Neuronal stem cell (in vitro differentiated cells): ENCODE measurements at regions not wholly inside any gene's neighbourhood (a gene's known extent, or its start where the extent isn't known, plus 50 kb on each side); places are given as distances from the start of the nearest gene placed in this dataset.
A peak's percentile ranks its signal among the peaks of the same experiment; 100 is the strongest.

Experiments used
- DNase-seq: peaks from one replicate; pipeline ENCODE4 v3.0.0-alpha.2; 2013; ENCODE audit warnings: low spot score
- H2AFZ ChIP-seq: one replicate; pipeline ENCODE4 v1.6.1; 2013; ENCODE audit warnings: mild to moderate bottlenecking, low read length, inconsistent platforms
- H2AK5ac ChIP-seq: 2 replicates; pipeline ENCODE4 v1.6.1; 2013; ENCODE audit warnings: low read depth, mild to moderate bottlenecking, inconsistent platforms, low read length, moderate library complexity, mixed read lengths
- H2BK120ac ChIP-seq: 2 replicates; pipeline ENCODE4 v1.6.1; 2013; ENCODE audit warnings: low read depth, mild to moderate bottlenecking, inconsistent platforms, low read length, moderate library complexity, mixed read lengths
- H2BK12ac ChIP-seq: one replicate; pipeline ENCODE4 v1.6.1; 2013; ENCODE audit warnings: low read length, inconsistent platforms
- H2BK15ac ChIP-seq: 2 replicates; pipeline ENCODE4 v1.6.1; 2013; ENCODE audit warnings: mild to moderate bottlenecking, low read length, inconsistent platforms, mixed read lengths
- H2BK5ac ChIP-seq: one replicate; pipeline ENCODE4 v1.6.1; 2013; ENCODE audit warnings: inconsistent platforms, mild to moderate bottlenecking, low read length, moderate library complexity
- H3K14ac ChIP-seq: one replicate; pipeline ENCODE4 v1.6.1; 2013; ENCODE audit warnings: low read length, inconsistent platforms
- H3K18ac ChIP-seq: 2 replicates; pipeline ENCODE4 v1.6.1; 2013; ENCODE audit warnings: low read length, inconsistent platforms
- H3K23ac ChIP-seq: 2 replicates; pipeline ENCODE4 v1.6.1; 2013; ENCODE audit warnings: low read depth, mild to moderate bottlenecking, mixed read lengths, low read length, inconsistent platforms; ENCODE audit not compliant: poor library complexity
- H3K27ac ChIP-seq: replicated peaks from 3 replicates; pipeline ENCODE4 v1.5.1; 2013; ENCODE audit warnings: low read length, inconsistent platforms
- H3K27me3 ChIP-seq, 3 experiments: 2 replicates each; pipeline ENCODE4 v1.6.1; 2013; ENCODE audit warnings: low read length in 3 of 3, mild to moderate bottlenecking in 2 of 3, inconsistent platforms in 1 of 3, low read depth in 1 of 3, mixed read lengths in 1 of 3, moderate library complexity in 1 of 3; ENCODE audit not compliant: control insufficient read depth in 3 of 3, insufficient read depth in 3 of 3
- H3K36me3 ChIP-seq, 2 donors: replicated peaks in 1 of 2; 2 replicates each; pipeline ENCODE4 v1.6.1; 2013; ENCODE audit warnings: low read length in 2 of 2; ENCODE audit not compliant: control insufficient read depth in 2 of 2, insufficient read depth in 2 of 2
- H3K4ac ChIP-seq: 2 replicates; pipeline ENCODE4 v1.6.1; 2013; ENCODE audit warnings: inconsistent platforms, mild to moderate bottlenecking, low read length, moderate library complexity
- H3K4me1 ChIP-seq, 2 donors: 1 replicate in 1 of 2; 2 replicates in 1 of 2; pipeline ENCODE4 v1.6.1; 2013; ENCODE audit warnings: low read length in 2 of 2, low read depth in 1 of 2; ENCODE audit not compliant: control insufficient read depth in 2 of 2, insufficient read depth in 1 of 2
- H3K4me2 ChIP-seq: one replicate; pipeline ENCODE4 v1.6.1; 2013; ENCODE audit warnings: mild to moderate bottlenecking, low read length, inconsistent platforms; ENCODE audit not compliant: insufficient read depth, poor library complexity, severe bottlenecking
- H3K4me3 ChIP-seq, 2 donors: 2 replicates each; pipeline ENCODE4 v1.5.1; 2013; ENCODE audit warnings: low read length in 2 of 2, mild to moderate bottlenecking in 2 of 2, inconsistent platforms in 1 of 2, moderate library complexity in 1 of 2
- H3K79me1 ChIP-seq: one replicate; pipeline ENCODE4 v1.6.1; 2013; ENCODE audit warnings: low read depth, mild to moderate bottlenecking, inconsistent platforms, low read length, moderate library complexity
- H3K9ac ChIP-seq: one replicate; pipeline ENCODE4 v1.6.1; 2013; ENCODE audit warnings: mild to moderate bottlenecking, low read depth, low read length, inconsistent platforms; ENCODE audit not compliant: poor library complexity
- H3K9me3 ChIP-seq, 2 donors: replicated peaks in 1 of 2; 2 replicates each; pipeline versions ENCODE3 to v1.6.1; 2013; ENCODE audit warnings: low read length in 2 of 2, mild to moderate bottlenecking in 2 of 2, inconsistent platforms in 1 of 2, low read depth in 1 of 2, mixed read lengths in 1 of 2, moderate library complexity in 1 of 2; ENCODE audit not compliant: control insufficient read depth in 2 of 2, insufficient read depth in 1 of 2
- H4K8ac ChIP-seq: one replicate; pipeline ENCODE4 v1.6.1; 2013; ENCODE audit warnings: low read depth, mild to moderate bottlenecking, inconsistent platforms, low read length, moderate library complexity
- H4K91ac ChIP-seq: one replicate; pipeline ENCODE4 v1.6.1; 2013; ENCODE audit warnings: low read length, low read depth, mild to moderate bottlenecking, inconsistent platforms; ENCODE audit not compliant: poor library complexity
- WGBS, 2 donors: extraction: QIAGEN DNeasy Blood & Tissue Kit; methylation state at CpG; one replicate each; pipeline ENCODE4 v1.1.7; 2013; ENCODE audit warnings: missing lambda C conversion rate in 2 of 2, mixed read lengths in 1 of 2; ENCODE audit not compliant: insufficient read length in 2 of 2, insufficient replicate concordance in 1 of 2; ENCODE audit errors: extremely low coverage in 2 of 2; 5-methylcytosine and 5-hydroxymethylcytosine counted together

DNA sequence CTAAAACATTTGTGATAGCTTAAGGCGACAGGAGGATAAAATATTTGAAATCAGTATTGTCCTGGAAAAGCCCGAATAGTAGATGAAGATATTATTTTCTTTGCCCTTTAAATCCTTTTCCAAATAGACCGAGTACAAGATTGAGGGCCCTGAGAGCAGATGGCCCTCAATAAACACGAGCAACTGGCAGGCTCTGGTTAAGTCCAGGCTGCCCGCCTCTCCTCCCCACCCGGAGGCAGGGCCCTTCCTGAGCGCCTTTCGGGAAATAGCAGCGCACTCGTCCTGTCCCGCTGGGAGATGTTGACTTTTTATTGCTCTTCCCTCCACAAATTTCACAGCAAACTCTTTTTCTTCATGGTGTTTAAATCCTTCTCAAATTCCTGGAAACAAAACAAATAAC, 50.8 kb upstream of the MAX start:
- H4K8ac ChIP-seq: no peak overlapping the region
- no peak overlapping the region for H2BK120ac ChIP-seq
- no peak overlapping the region for H2BK5ac ChIP-seq
- H3K9me3 ChIP-seq: no peaks in the 10 kb centered on the region
- H3K27ac ChIP-seq: no peak overlapping the region
- no peak overlapping the region for H3K4me2 ChIP-seq
- no peak overlapping the region for H3K23ac ChIP-seq
- H2BK15ac ChIP-seq: no peak overlapping the region
- H2BK12ac ChIP-seq: no peak overlapping the region
- no CpG with 5 or more reads among the region's 11 CpGs for WGBS, 2 donors
- H2AFZ ChIP-seq: no peak overlapping the region
- H4K91ac ChIP-seq: no peak overlapping the region
- no peaks in the 10 kb centered on the region for H3K27me3 ChIP-seq
- H3K4ac ChIP-seq: no peak overlapping the region
- no peak overlapping the region for H3K4me3 ChIP-seq
- no peak overlapping the region for H3K18ac ChIP-seq
- peaks cover 0 to 3% of the 10 kb centered on the region in 2 donors for H3K4me1 ChIP-seq
- H3K79me1 ChIP-seq: no peaks in the 10 kb centered on the region
- H3K9ac ChIP-seq: no peak overlapping the region
- H2AK5ac ChIP-seq: no peak overlapping the region
- DNase-seq: no peak
- H3K14ac ChIP-seq: no peak overlapping the region
- H3K36me3 ChIP-seq: no peaks in the 10 kb centered on the region

DNA sequence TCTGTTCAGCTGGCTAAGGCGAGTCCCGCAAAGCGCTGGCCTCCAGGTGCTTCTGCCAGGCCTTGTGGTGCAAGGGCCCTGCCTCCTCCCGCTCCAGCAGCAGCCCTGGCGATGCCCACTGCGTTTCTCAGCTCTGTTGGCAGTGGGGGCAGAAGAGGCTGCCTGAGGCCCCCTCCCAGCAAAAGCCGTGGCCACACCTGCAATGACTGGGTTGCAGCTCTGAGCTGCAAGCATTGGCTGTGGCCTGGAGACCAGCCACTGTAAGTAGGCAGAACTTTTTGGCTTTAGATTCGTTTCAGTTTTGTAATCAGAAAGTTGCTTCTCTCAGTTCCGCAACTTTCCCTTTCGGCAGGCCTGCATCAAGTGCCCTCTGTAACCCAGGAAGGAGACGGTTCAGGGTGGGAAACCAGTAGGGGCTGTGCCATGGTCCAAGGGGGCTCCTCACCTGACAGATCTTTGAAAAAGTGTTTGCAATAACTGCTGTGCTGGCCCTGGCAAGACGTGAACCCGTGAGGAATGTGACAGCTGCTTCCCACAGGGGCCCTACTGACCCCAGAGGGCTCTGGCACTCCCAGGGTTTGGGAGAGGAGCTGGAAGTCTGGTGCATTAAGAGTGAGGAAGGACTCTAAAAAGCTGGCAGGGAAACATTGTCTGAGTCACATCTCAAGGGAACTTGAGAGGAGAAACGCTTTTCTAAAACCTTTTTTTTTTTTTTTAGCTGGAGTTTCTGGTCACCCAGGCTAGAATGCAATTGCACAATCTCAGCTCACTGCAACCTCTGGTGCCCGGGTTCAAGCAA, 54.5 kb upstream of the MAX start:
- peak overlapping the region; percentile 65 for H3K18ac ChIP-seq
- H3K27me3 ChIP-seq: no peaks in the 10 kb centered on the region

DNA sequence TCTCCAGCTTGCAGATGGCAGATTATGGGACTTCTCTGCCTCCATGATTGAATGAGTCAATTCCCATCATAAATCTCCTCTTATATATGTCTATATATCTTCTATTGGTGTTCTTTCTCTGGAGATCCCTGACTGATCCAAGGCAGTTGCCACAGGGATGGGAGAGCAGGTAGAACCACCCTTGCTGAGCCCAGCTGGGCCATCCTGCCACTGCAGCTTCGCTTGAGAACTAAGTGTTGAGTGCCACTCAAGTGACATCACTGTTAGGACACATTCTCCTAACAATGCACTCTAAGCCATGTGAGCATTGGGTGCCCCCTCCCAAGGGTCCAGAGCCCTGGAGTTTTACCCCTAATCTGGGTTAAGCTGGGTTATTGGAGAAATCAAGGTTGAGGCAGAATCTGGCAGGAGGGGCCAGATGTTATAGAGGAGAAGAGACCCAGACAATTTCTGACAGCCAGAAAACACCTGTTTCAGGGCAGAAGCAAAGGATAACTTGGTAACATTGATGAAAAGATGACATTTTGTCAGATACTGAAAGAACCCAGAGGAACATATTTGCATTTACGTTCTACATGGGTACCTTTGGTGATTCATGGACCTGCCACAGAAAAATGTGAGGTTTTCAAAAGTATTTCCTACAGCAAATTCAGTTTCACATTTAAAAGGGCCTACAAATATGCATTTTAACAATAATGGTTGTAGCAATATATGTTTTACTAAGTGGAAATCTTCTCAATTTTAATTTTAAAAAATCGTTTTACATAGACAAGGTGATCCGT, 57.2 kb upstream of the MAX start:
- H3K23ac ChIP-seq: no peak overlapping the region
- H3K4me2 ChIP-seq: no peak overlapping the region
- no peaks in the 10 kb centered on the region for H3K27me3 ChIP-seq
- H3K4me3 ChIP-seq: no peak overlapping the region
- no peak overlapping the region for H4K8ac ChIP-seq
- H2AFZ ChIP-seq: no peak overlapping the region
- H3K4me1 ChIP-seq: peaks cover 0 to 3% of the 10 kb centered on the region in 2 donors
- H3K18ac ChIP-seq: no peak overlapping the region
- H3K14ac ChIP-seq: no peak overlapping the region
- H2BK15ac ChIP-seq: no peak overlapping the region
- H3K36me3 ChIP-seq: no peaks in the 10 kb centered on the region
- H2AK5ac ChIP-seq: no peak overlapping the region
- no peak overlapping the region for H2BK5ac ChIP-seq
- H3K79me1 ChIP-seq: no peaks in the 10 kb centered on the region
- H3K27ac ChIP-seq: no peak overlapping the region
- H3K9ac ChIP-seq: no peak overlapping the region
- H3K9me3 ChIP-seq: no peaks in the 10 kb centered on the region
- H2BK12ac ChIP-seq: no peak overlapping the region
- no peak overlapping the region for H4K91ac ChIP-seq
- H3K4ac ChIP-seq: no peak overlapping the region
- DNase-seq: no peak
- WGBS, 2 donors: no CpG with 5 or more reads among the region's 4 CpGs
- no peak overlapping the region for H2BK120ac ChIP-seq

More for the DNA sequence above, 54.5 kb upstream of the MAX start:
- Histone ChIP-seq H3K4ac (no peak overlapping the region), H2BK12ac (peak overlapping the region; percentile 63), H3K23ac (no peak overlapping the region), H2BK120ac (no peak overlapping the region), H2AFZ (no peak overlapping the region), H3K4me1 (peaks cover 0 to 3% of the 10 kb centered on the region in 2 donors), H3K4me2 (no peak overlapping the region), H3K9ac (no peak overlapping the region), H3K79me1 (no peaks in the 10 kb centered on the region), H2AK5ac (peak overlapping the region; percentile 25), H3K4me3 (no peak overlapping the region), H2BK5ac (no peak overlapping the region), H3K9me3 (no peaks in the 10 kb centered on the region), H4K91ac (no peak overlapping the region), H3K27ac (no peak overlapping the region), H4K8ac (no peak overlapping the region), H3K14ac (peak overlapping the region; percentile 84), H3K36me3 (no peaks in the 10 kb centered on the region), H2BK15ac (peak overlapping the region; percentile 30)
- WGBS, 2 donors: no CpG with 5 or more reads among the region's 15 CpGs
- DNase-seq: no peak

DNA sequence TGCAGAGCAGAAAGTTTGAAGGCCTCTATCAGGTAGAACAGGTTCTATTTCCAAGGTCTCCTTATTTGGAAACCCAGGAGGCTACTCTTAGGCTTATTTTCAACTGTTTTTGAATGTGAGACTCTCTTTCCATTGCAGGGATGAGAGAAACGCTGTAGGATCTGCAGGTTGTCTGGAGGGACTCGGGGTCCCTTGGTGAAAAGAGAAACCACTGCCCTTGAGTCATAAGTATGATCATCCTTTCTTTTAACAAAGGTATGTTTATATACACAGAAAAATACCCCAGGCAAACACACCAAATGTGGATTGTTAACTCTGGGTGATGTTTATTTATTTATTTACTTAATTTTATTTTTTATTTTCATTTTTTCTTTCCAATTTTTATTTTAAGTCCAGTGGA, 57.8 kb upstream of the MAX start:
- H2BK5ac ChIP-seq: no peak overlapping the region
- H2AFZ ChIP-seq: no peak overlapping the region
- no peaks in the 10 kb centered on the region for H3K27me3 ChIP-seq
- H3K18ac ChIP-seq: no peak overlapping the region
- H3K14ac ChIP-seq: no peak overlapping the region
- H3K9ac ChIP-seq: no peak overlapping the region
- no peak overlapping the region for H2BK15ac ChIP-seq
- no CpG with 5 or more reads among the region's 2 CpGs for WGBS, 2 donors
- H3K4me2 ChIP-seq: no peak overlapping the region
- no peak overlapping the region for H4K91ac ChIP-seq
- H3K9me3 ChIP-seq: no peaks in the 10 kb centered on the region
- H3K4me3 ChIP-seq: no peak overlapping the region
- H4K8ac ChIP-seq: no peak overlapping the region
- DNase-seq: no peak
- H2BK12ac ChIP-seq: no peak overlapping the region
- no peak overlapping the region for H2BK120ac ChIP-seq
- H2AK5ac ChIP-seq: no peak overlapping the region
- peaks cover 0 to 3% of the 10 kb centered on the region in 2 donors for H3K4me1 ChIP-seq
- no peak overlapping the region for H3K23ac ChIP-seq
- H3K79me1 ChIP-seq: no peaks in the 10 kb centered on the region
- H3K36me3 ChIP-seq: no peaks in the 10 kb centered on the region
- no peak overlapping the region for H3K4ac ChIP-seq
- no peak overlapping the region for H3K27ac ChIP-seq
